ENCODE measurements at regions not wholly inside any gene's neighbourhood (a gene's known extent, or its start where the extent isn't known, plus 50 kb on each side); places are given as distances from the start of the nearest gene placed in this dataset.
A peak's percentile ranks its signal among the peaks of the same experiment; 100 is the strongest.

DNA sequence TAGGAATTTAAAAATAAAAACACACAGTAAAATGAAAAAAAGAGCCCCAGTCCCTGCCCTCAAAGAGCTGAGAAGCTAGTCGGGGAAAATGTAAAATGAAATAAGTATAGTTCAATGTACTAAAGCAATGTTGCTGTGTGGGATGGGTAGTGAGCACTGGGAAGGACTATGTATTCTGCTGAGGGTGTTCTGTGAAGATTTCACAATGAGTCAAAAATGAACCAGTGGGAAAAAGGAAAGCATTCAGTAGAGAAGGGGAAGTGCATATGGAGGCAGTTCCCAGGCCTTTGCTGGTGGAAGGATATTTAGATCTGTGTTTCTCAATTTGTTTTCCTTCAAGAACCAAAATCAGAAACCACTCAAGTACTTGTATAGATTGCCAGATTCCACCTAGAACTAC lies 1094.7 kb upstream of the KLHL29 start:
- DNase-seq: no peak

DNA sequence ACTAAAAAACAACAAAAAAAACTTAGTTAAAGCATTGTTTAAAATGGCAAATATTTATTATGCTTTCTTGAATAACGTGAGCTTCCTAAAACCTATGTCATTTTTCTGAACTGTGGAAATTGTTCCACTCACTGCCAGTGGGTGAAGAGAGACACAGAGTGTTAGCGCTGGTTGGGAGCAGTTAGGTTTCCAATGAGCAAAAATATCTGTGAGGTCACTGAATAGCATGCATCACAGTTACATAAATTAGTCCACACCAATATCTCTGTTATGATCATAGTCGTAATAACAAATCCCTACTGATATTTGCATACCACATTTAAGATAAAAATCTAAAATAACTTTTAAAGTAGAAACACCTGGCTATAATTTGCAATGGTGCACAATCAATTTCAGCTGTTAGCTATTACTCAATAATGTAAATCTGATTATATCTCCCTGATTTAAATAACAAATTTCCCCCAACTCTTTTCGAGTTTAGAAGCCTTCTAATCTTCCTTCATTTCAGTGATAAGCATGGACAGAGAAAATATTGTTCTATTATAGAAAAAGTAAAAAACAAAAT lies 1094.0 kb upstream of the KLHL29 start:
- no peak for DNase-seq

DNA sequence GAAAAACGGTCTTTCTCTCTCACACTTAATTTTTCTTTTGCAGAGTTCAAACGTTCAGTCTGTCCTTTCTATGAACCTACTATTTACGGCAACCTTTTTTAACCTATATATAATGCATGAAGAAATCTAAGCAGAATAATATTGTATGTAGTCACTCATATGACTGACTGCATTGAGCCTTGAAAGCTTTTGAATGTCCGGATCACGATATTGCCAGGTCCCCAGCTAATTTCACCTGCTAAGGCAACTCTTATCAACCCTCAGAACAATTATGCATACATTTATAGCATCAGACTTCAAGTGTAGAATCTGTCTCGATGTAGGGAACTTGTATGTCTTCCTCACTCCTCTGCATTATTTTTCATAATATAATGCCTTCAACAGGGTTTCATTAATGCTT lies 1083.8 kb upstream of the KLHL29 start:
- DNase-seq: no peak

GRCh38 chr2:22326250-22326649 lies 1058.7 kb upstream of the KLHL29 start:
- no peak for DNase-seq

- no peak for DNase-seq
Measured at GRCh38 chr2:22329211-22330154, 1055.5 kb upstream of the KLHL29 start.

GRCh38 chr2:22336414-22336813 lies 1048.6 kb upstream of the KLHL29 start:
- DNase-seq: no peak

DNA sequence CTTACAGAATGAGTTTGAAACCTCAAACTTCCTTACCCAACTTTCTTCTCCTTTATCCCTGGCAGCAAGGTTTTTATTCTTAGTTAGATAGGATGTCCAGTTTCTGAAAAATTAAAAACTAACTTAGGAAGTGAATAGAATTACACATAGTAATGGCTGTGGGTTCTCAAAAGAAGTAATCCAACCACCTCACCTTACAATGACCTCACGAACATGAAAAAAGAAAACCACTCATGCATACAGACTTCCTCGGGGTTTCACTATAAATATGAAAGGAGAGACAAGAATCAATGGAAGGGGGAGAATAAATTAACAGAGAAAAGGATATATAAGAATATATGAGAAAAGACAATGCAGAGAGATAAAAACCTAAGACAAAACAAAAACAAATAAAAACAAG lies 1044.3 kb upstream of the KLHL29 start:
- no peak for DNase-seq

GRCh38 chr2:22347306-22347705 lies 1037.7 kb upstream of the KLHL29 start:
- no peak for DNase-seq

- no peak for DNase-seq
Measured at GRCh38 chr2:22350621-22351020, 1034.4 kb upstream of the KLHL29 start.

- DNase-seq: peak in 1 of 2 donors; percentile 2
Measured at GRCh38 chr2:22355816-22356433, 1029.1 kb upstream of the KLHL29 start.

DNA sequence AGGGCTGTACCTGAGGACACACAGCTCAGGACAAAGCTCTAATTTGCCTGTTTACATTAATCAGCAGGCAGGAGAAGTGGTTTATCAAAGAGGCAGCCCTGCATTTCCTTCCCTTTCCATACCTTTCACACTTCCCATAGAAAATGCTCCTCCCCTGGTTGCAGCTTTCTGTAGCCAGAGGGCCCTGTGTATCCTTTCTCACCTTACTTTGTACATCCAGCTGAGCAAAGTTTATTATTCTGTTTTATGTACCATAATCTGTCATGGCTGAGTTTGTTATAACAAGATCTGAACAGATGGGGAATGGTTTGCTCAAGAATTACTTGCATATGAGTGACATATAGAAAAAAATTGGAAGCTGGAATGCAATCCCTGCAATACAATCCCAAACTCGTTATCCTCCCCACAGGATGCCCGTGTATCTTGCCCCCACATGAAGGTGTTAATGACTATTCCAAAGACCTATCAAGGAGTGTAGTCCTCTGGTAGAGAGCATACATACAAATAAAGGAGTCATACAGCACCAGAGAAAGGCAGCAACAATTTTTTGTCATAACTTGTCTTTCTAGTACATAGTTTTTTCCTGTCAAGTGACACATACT lies 1025.8 kb upstream of the KLHL29 start:
- DNase-seq: no peak

DNA sequence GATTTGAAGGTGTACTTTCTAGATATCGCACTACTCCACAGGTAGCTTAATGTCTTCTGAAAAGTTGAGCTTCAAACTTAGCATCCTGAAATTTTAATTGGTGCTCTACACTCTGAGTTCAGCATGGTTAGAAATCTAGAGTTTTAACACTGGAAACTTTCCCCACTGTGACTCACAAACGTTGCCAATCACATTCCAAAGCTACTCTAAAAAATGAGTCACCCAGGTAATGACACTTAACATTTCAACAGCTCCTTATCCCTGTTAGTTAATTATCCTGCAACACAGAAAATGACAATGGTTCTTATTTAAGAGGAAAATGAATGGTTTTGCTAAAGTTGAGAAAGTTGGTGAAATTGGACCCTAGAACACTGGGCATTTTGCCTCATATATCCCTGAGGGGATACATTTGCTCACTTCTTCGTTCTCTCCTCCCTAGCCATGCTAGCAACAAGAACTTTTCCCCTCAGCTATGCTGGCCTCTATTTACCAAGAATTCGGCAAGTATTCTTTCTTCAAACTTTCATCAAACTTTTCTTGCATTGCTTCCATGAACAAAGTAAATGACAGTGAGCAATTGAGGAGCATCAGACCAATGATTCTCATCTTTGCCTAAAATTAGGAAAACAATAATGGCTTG lies 1024.1 kb upstream of the KLHL29 start:
- DNase-seq: no peak

- DNase-seq: no peak
Measured at GRCh38 chr2:22361571-22361970, 1023.4 kb upstream of the KLHL29 start.

DNA sequence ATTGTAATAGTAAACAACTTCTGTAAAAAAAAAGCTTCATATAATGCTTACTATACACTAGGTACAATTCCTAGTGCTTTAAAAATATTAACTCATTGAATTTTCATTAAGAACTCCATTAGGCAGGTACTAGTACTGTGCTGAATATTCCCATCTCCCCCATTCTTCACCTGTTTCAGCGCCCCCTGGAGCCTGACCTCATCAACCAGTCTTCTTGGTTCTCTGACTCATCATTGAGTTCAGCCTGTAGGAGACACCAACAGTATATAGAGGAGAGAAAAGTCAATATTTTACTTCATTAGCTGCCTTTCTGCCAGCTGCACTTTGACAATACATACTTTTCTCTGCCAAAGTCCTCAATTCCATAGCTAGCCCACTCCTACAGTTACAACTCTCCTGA lies 1009.9 kb upstream of the KLHL29 start:
- DNase-seq: no peak

GRCh38 chr2:22377268-22377667 lies 1007.7 kb upstream of the KLHL29 start:
- no peak for DNase-seq

- no peak for DNase-seq
Measured at GRCh38 chr2:22382479-22383169, 1002.4 kb upstream of the KLHL29 start.

GRCh38 chr2:22397847-22398246 lies 987.1 kb upstream of the KLHL29 start:
- no peak for DNase-seq

DNA sequence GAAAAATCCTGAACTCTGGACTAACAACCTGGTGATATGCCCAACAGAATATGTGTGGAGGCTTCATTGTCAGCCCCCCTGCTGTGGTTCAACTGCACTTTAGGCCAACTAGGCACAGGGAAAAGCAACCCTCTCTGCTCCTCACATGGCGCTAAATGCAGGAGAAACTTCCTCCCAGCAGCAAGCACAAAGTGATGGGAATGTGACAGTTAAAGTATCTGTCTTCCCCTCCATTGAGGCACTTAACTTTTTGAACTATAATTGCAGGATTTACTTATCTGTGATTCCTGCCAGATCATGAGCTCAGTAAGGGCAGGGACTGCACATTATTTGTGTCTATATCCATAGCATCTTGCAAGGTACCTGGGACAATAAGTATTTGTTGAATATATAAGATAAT lies 981.2 kb upstream of the KLHL29 start:
- DNase-seq: no peak

DNA sequence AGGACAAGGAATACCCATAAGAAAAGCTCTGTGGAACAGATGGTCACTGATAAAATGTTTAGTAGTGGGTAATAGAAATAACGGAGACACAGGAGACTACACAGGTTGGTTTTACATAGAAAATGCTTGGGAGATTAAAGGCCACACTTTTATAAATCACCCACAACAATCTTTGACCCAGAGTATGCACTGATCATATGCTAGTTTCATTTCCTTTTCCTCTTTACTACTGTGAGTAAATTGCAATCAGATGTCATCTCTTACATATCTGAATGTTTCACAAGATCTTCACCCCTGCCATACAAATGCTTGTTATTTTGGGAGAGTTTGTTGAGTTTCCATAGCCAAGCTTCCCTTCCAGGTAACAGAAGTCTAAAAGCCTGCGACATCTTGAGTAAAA lies 978.4 kb upstream of the KLHL29 start:
- no peak for DNase-seq

GRCh38 chr2:22420076-22420475 lies 964.9 kb upstream of the KLHL29 start:
- no peak for DNase-seq

GRCh38 chr2:22442051-22442450 lies 942.9 kb upstream of the KLHL29 start:
- DNase-seq: no peak

- no peak for DNase-seq
Measured at GRCh38 chr2:22444281-22444680, 940.7 kb upstream of the KLHL29 start.

DNA sequence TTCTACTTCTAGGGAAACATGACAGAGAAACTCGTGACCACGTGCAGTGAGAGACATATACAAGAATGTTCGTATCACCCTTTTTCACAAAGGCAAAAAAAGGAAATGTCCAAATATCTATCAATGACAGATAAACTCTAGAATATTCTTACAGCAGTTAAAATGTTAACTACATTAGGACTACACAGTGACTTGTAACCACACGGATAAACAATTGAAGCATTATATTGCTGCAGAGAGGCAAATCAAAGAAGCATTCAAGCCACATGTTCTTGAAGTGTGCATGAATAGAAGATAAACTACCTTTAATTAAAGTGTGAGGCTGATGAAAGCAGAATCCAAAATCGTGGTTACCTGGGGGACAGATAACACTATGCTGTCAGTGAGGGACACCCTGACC lies 935.3 kb upstream of the KLHL29 start:
- no peak for DNase-seq
